ENCODE measurements at regions not wholly inside any gene's neighbourhood (a gene's known extent, or its start where the extent isn't known, plus 50 kb on each side); places are given as distances from the start of the nearest gene placed in this dataset.

DNA sequence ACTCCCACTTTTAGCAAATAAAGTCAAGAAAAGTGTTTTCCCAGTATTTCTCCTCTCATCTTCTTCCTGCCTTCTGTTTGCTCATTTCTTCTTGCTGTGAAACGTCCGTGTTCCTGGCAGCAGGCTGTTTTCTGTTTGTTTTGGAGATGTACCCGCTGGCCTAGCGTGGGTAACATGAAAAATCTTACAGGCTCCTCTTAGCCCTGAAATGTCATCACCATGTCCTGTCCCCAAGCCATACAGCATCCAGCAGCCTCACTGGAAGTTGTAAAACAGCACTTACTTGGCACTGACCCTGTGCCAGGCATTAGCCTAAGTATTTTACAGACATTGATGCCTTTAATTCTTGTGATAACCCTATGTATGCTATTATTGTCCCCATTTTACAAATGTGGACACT is 371.1 kb downstream of the FOXA2 start:
- TF ChIP-seq, protein P1, sequence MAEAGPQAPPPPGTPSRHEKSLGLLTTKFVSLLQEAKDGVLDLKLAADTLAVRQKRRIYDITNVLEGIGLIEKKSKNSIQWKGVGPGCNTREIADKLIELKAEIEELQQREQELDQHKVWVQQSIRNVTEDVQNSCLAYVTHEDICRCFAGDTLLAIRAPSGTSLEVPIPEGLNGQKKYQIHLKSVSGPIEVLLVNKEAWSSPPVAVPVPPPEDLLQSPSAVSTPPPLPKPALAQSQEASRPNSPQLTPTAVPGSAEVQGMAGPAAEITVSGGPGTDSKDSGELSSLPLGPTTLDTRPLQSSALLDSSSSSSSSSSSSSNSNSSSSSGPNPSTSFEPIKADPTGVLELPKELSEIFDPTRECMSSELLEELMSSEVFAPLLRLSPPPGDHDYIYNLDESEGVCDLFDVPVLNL (CRISPR knock-in tag; IDR thresholded peaks at IDR 0.05; ENCODE audit: low read depth) = no peak
- TF ChIP-seq ATF1 (CRISPR knock-in tag; IDR thresholded peaks at IDR 0.05) = no peak
- no peak for TF ChIP-seq ATF1 (tag; IDR thresholded peaks at IDR 0.05)
- TF ChIP-seq, protein P2, sequence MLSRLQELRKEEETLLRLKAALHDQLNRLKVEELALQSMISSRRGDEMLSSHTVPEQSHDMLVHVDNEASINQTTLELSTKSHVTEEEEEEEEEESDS (CRISPR knock-in tag; IDR thresholded peaks at IDR 0.05) = no peak
- TF ChIP-seq, protein P3, sequence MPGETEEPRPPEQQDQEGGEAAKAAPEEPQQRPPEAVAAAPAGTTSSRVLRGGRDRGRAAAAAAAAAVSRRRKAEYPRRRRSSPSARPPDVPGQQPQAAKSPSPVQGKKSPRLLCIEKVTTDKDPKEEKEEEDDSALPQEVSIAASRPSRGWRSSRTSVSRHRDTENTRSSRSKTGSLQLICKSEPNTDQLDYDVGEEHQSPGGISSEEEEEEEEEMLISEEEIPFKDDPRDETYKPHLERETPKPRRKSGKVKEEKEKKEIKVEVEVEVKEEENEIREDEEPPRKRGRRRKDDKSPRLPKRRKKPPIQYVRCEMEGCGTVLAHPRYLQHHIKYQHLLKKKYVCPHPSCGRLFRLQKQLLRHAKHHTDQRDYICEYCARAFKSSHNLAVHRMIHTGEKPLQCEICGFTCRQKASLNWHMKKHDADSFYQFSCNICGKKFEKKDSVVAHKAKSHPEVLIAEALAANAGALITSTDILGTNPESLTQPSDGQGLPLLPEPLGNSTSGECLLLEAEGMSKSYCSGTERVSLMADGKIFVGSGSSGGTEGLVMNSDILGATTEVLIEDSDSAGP (CRISPR knock-in tag; IDR thresholded peaks at IDR 0.05) = no peak

All from K562 (cell line).